AG09309 (cell line): ENCODE measurements at regions not wholly inside any gene's neighbourhood (a gene's known extent, or its start where the extent isn't known, plus 50 kb on each side); places are given as distances from the start of the nearest gene placed in this dataset.
"Not testable (repeated sequence)": the region's sequence is repeated elsewhere in the genome, so short reads cannot be mapped to it uniquely, and the experiment has no call there.

Experiments
- DNase-seq: peaks from one replicate; pipeline ENCODE4 v3.0.0-alpha.2; 2010; ENCODE audit warnings: low read depth
- H3K4me3 ChIP-seq: 2 replicates; pipeline ENCODE4 v1.5.1; 2011; ENCODE audit warnings: mild to moderate bottlenecking, low read depth, low read length, moderate library complexity; ENCODE audit not compliant: control insufficient read depth
- TF ChIP-seq, protein P1 (sequence below): IDR thresholded peaks from 2 replicates; pipeline ENCODE4 v1.5.1; 2011; ENCODE audit warnings: mild to moderate bottlenecking, low read depth, low read length, inconsistent platforms; ENCODE audit not compliant: insufficient read depth, control insufficient read depth; ENCODE audit errors: missing control alignments

DNA sequence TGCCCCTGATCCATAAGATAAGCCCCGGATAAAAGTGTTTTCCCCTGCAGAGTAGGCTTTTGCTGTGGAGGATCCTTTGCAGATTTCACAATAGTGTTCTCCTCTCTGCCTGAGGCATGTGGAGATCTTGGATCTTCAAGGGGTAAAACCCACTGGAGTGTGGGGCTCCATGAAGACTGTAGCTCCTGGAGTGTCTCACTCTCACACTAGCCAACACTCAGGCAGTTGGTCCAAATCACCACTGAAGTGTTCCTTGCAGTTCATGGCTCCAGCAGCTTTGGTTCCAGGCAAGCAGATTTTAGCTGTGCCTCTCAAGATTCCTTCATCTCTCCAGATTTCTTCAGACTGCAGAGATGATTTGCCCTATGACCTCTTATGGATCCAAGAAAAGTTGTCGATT is 665.3 kb downstream of the TNS3 start:
- no peak overlapping the region for H3K4me3 ChIP-seq
- TF ChIP-seq, protein P1, sequence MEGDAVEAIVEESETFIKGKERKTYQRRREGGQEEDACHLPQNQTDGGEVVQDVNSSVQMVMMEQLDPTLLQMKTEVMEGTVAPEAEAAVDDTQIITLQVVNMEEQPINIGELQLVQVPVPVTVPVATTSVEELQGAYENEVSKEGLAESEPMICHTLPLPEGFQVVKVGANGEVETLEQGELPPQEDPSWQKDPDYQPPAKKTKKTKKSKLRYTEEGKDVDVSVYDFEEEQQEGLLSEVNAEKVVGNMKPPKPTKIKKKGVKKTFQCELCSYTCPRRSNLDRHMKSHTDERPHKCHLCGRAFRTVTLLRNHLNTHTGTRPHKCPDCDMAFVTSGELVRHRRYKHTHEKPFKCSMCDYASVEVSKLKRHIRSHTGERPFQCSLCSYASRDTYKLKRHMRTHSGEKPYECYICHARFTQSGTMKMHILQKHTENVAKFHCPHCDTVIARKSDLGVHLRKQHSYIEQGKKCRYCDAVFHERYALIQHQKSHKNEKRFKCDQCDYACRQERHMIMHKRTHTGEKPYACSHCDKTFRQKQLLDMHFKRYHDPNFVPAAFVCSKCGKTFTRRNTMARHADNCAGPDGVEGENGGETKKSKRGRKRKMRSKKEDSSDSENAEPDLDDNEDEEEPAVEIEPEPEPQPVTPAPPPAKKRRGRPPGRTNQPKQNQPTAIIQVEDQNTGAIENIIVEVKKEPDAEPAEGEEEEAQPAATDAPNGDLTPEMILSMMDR, result no peak
- no peak for DNase-seq

DNA sequence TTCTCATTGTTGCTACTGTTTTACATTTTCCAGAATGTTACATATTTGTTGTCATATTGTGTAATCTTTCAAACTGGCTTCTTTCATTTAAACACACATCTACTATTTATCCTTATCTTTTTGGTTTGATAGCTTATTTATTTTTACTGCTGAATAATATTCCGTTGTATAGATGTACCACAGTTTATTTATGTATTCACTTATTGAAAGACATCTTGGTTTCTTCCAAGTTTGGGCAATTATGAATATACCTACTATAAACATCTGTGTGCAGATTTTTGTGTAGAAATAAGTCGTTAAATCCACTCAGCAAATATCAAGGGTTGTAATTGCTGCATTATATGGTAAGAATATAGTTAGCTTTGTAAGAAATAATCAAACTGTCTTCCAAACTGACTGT is 669.2 kb downstream of the TNS3 start:
- no peak for DNase-seq
- H3K4me3 ChIP-seq, result no peak overlapping the region
- TF ChIP-seq, protein P1, result no peak

GRCh38 chr7:46909601-46910051 is 672.3 kb downstream of the TNS3 start:
- H3K4me3 ChIP-seq, result no peak overlapping the region
- TF ChIP-seq, protein P1, result no peak
- peak; percentile 84 for DNase-seq

DNA sequence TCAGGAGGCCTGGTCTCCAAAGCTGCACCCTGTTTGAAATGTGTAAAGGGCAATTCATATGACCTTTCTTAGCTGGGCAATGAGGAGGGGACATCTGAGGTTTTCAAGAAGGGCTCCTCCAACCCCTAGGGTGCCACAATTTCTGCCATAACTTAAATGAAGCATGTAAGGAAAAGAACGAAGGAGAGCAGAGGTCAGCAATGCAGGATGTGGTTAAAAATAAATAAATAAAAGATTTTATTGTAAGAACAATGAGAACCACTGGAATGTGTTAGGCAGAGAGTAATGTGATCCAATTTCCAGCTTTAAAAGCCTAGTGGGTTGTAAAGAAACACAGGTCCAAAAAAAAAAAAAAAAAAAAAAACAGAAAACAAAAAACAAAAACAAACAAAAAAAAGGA is 673.1 kb downstream of the TNS3 start:
- TF ChIP-seq, protein P1, result no peak
- no peak overlapping the region for H3K4me3 ChIP-seq
- DNase-seq, result no peak

GRCh38 chr7:46904523-46904922 is 677.4 kb downstream of the TNS3 start:
- H3K4me3 ChIP-seq, result not testable (repeated sequence)

DNA sequence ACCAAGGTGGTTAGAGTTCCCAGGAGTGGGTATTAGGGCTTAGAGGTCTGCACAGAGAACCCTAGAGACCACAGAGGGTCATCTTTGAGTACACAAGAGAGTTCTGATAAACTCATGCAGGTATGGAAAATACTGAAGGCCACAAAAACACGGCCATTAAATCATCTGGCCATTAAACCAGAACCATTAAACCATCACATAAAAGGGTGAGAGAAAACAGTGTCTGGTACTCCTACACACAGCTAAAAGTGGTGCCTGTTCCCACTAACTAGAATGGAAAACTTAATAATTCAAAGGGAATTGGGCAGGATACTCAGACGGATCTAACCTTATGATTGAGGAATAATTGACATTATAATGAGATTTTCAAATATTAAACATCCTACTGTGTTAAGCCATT is 679.4 kb downstream of the TNS3 start:
- no peak overlapping the region for H3K4me3 ChIP-seq
- no peak for DNase-seq
- TF ChIP-seq, protein P1, result no peak

More at GRCh38 chr7:46904523-46904922, 677.4 kb downstream of the TNS3 start:
- DNase-seq, result not testable (repeated sequence)

DNA sequence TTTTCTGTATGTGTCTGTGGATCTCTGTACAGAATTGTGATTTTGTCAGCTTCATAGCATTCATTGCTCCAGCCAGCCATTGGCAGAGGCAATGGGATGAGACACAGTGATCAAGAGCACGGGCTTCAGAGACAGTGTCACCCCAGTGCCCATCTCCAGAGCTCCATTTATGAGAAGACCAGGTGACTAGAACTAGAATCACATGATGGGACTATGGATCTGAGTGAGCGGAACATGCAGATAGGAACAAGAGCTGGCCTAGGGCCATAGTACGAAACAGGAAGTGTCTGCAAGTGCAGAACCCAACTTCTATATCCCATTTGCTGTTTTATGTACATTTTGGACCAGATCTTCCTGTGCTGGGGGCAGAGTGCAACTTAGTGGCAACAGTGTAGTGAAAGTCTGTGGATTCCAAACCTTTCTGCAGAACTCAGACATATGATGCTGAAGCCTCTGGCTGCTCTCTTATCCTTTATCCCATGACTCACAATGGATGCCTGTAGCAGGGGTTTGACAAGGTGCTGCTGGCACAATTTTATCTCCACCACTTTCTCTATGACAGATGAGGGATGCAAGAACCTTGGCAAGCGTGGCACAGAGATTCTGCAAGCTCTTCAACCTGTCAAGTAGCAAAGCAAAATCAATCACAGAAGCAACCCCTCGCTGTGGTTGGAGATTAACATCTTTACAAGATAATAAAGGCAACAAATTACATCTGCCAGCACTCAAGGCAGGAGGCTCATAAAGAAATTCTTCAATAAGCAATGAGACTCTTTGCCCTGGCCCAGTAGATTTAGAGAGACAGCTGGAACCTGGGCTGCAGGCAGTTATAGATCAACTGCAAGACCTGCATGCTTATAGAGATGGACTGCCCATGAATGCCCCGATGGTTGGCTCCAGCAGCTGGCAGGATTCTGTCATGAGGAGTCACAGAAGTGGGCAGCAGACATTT is 681.3 kb downstream of the TNS3 start:
- peak; percentile 79 for DNase-seq
- no peak overlapping the region for H3K4me3 ChIP-seq
- TF ChIP-seq, protein P1, result no peak
